ENCODE measurements at regions not wholly inside any gene's neighbourhood (a gene's known extent, or its start where the extent isn't known, plus 50 kb on each side); places are given as distances from the start of the nearest gene placed in this dataset.

GRCh38 chr3:64291956-64292355, 66.7 kb upstream of the PRICKLE2 start:
- no peak for TF ChIP-seq POLR2A (IDR thresholded peaks at IDR 0.05)
- TF ChIP-seq POLR2AphosphoS5 (IDR thresholded peaks at IDR 0.05) = peak in 2 of 3 donors; percentile 66 to 74
- WGBS = 71% methylated on average over 4 of the region's 4 CpGs
- Histone ChIP-seq H3K9me3 (no peaks in the 10 kb centered on the region), H3K4me3 (no peak overlapping the region), H3K36me3 (no peaks in the 10 kb centered on the region), H3K4me1 (peaks cover 21% of the 10 kb centered on the region), H3K27ac (peak overlapping the region; percentile 55), H3K27me3 (no peaks in the 10 kb centered on the region)
- DNase-seq (ENCODE audit: low spot score in 2 of 2) = no peak

DNA sequence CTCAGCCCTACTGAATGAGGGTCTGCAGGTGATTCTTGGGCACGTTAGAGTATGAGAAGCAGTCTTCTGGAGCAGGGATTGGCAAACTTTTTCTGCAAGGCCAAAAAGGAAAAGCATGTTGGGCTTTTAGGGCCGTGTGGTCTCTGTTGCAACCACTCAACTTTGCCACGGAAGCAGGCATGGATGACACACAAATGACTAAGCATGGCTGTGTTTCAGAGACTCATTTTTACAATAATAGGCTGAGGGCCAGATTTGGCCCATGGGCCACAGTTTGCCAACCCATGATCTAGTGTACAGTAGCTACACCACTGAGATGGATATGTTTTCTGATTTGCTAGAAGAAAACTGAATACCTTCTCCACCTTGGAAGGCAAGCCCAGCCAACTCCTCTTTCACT, 66.1 kb upstream of the PRICKLE2 start:
- Histone ChIP-seq H3K4me1 (peaks cover 21% of the 10 kb centered on the region), H3K36me3 (no peaks in the 10 kb centered on the region), H3K27me3 (no peaks in the 10 kb centered on the region), H3K9me3 (no peaks in the 10 kb centered on the region), H3K4me3 (no peak overlapping the region), H3K27ac (peak overlapping the region; percentile 55)
- DNase-seq (ENCODE audit: low spot score in 2 of 2) = peak in 1 of 2 donors; percentile 83
- TF ChIP-seq POLR2A (IDR thresholded peaks at IDR 0.05) = no peak
- TF ChIP-seq POLR2AphosphoS5 (IDR thresholded peaks at IDR 0.05) = peak in 2 of 3 donors; percentile 63 to 72
- WGBS = 38% methylated on average over 3 of the region's 3 CpGs

DNA sequence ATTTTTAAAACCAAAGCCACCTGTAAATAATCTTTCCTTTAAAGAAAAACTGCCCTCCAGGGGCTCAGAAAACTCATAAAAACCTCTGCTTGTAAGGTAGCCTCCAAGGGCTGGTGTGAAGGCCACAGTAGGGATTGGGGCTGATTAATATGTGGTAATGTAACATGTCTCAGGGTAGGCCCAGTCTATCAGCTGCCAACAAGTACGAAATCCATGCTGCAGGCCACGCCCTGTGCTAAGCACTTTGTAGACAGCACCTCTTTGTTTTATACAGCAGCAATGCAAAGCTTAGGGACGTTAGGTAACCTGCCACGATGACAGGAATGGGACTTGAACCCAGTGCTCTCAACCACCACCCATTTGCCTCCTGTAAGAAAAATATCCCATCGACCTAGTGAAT, 65.6 kb upstream of the PRICKLE2 start:
- TF ChIP-seq EP300 (IDR thresholded peaks at IDR 0.05) (no peak), POLR2A (IDR thresholded peaks at IDR 0.05) (no peak), CTCF (IDR thresholded peaks at IDR 0.05) (no peak), POLR2AphosphoS5 (IDR thresholded peaks at IDR 0.05) (no peak)
- peak in 1 of 2 donors; percentile 64 for DNase-seq (ENCODE audit: low spot score in 2 of 2)
- peaks cover 21% of the 10 kb centered on the region for H3K4me1 ChIP-seq
- no peaks in the 10 kb centered on the region for H3K27me3 ChIP-seq
- 52% methylated on average over 5 of the region's 5 CpGs for whole genome bisulfite sequencing
- H3K4me3 ChIP-seq = no peak overlapping the region
- no peaks in the 10 kb centered on the region for H3K9me3 ChIP-seq
- H3K36me3 ChIP-seq = no peaks in the 10 kb centered on the region
- H3K27ac ChIP-seq = peak overlapping the region; percentile 55

- no peak overlapping the region for H3K4me3 ChIP-seq
- no peaks in the 10 kb centered on the region for H3K36me3 ChIP-seq
- H3K4me1 ChIP-seq = peaks cover 15% of the 10 kb centered on the region
- 82% methylated on average over 5 of the region's 5 CpGs for WGBS
- no peak for TF ChIP-seq EP300 (IDR thresholded peaks at IDR 0.05)
- no peak for TF ChIP-seq POLR2AphosphoS5 (IDR thresholded peaks at IDR 0.05)
- TF ChIP-seq POLR2A (IDR thresholded peaks at IDR 0.05) = no peak
- TF ChIP-seq CTCF (IDR thresholded peaks at IDR 0.05) = no peak
- no peak overlapping the region for H3K27ac ChIP-seq
- no peaks in the 10 kb centered on the region for H3K27me3 ChIP-seq
- H3K9me3 ChIP-seq = no peaks in the 10 kb centered on the region
- no peak for DNase-seq (ENCODE audit: low spot score in 2 of 2)
Measured at GRCh38 chr3:64290161-64290560, 64.9 kb upstream of the PRICKLE2 start.

- no peak for DNase-seq (ENCODE audit: low spot score in 2 of 2)
- peaks cover 15% of the 10 kb centered on the region for H3K4me1 ChIP-seq
- H3K9me3 ChIP-seq = no peaks in the 10 kb centered on the region
- H3K4me3 ChIP-seq = no peak overlapping the region
- no peaks in the 10 kb centered on the region for H3K27me3 ChIP-seq
- no peak overlapping the region for H3K27ac ChIP-seq
- TF ChIP-seq CTCF (IDR thresholded peaks at IDR 0.05) (no peak), POLR2A (IDR thresholded peaks at IDR 0.05) (no peak), EP300 (IDR thresholded peaks at IDR 0.05) (no peak), POLR2AphosphoS5 (IDR thresholded peaks at IDR 0.05) (no peak)
- H3K36me3 ChIP-seq = no peaks in the 10 kb centered on the region
Measured at GRCh38 chr3:64289622-64290021, 64.4 kb upstream of the PRICKLE2 start.

- Histone ChIP-seq H3K27me3 (no peaks in the 10 kb centered on the region), H3K9me3 (no peaks in the 10 kb centered on the region), H3K4me1 (no peaks in the 10 kb centered on the region), H3K27ac (no peak overlapping the region), H3K4me3 (no peak overlapping the region), H3K36me3 (no peaks in the 10 kb centered on the region)
- TF ChIP-seq POLR2A (IDR thresholded peaks at IDR 0.05) (no peak), POLR2AphosphoS5 (IDR thresholded peaks at IDR 0.05) (no peak), CTCF (IDR thresholded peaks at IDR 0.05) (no peak), EP300 (IDR thresholded peaks at IDR 0.05) (no peak)
- 86% methylated on average over 5 of the region's 5 CpGs for WGBS
- no peak for DNase-seq (ENCODE audit: low spot score in 2 of 2)
Measured at GRCh38 chr3:64278625-64279024, 53.4 kb upstream of the PRICKLE2 start.
